Psoas muscle (tissue), 7 donors: ENCODE measurements at regions not wholly inside any gene's neighbourhood (a gene's known extent, or its start where the extent isn't known, plus 50 kb on each side); places are given as distances from the start of the nearest gene placed in this dataset.
"Not testable (repeated sequence)": the region's sequence is repeated elsewhere in the genome, so short reads cannot be mapped to it uniquely, and the experiment has no call there.

Experiments used
- ATAC-seq, 4 donors: fragments of 200-7000 bp; cut with Tn5 transposase; one replicate each; pipeline ENCODE4 v1.9.1; 2020; ENCODE audit warnings: moderate library complexity in 3 of 4, mild to moderate bottlenecking in 2 of 4
- DNase-seq, 2 donors: peaks; one replicate each; pipeline ENCODE4 v3.0.0-alpha.2; 2020
- H3K27ac ChIP-seq: fragments of 200-600 bp; one replicate; pipeline ENCODE4 v1.8.0; 2022
- H3K27me3 ChIP-seq, 3 donors: fragments of 200-600 bp in 1 of 3; one replicate each; pipeline versions ENCODE4 v1.6.1 to v1.8.0; 2013 to 2022; ENCODE audit warnings: low read length in 2 of 3, mild to moderate bottlenecking in 2 of 3, moderate library complexity in 1 of 3; ENCODE audit not compliant: insufficient read depth in 3 of 3
- H3K36me3 ChIP-seq, 2 donors: fragments of 200-600 bp in 1 of 2; one replicate each; pipeline versions ENCODE4 v1.6.1 to v1.8.0; 2013 to 2022; ENCODE audit warnings: low read depth in 1 of 2, mild to moderate bottlenecking in 1 of 2, moderate library complexity in 1 of 2; ENCODE audit not compliant: insufficient read depth in 1 of 2
- H3K4me1 ChIP-seq: fragments of 200-600 bp; one replicate; pipeline ENCODE4 v1.8.0; 2022
- H3K4me3 ChIP-seq: fragments of 200-600 bp; one replicate; pipeline ENCODE4 v1.8.0; 2022; ENCODE audit warnings: mild to moderate bottlenecking
- H3K9me3 ChIP-seq: fragments of 200-600 bp; one replicate; pipeline ENCODE4 v1.8.0; 2022
- WGBS, 3 donors: extraction: QIAGEN DNeasy Blood & Tissue Kit; methylation state at CpG; one replicate each; pipeline versions ENCODE4 v1.1.6 to v1.1.7; 2013; 5-methylcytosine and 5-hydroxymethylcytosine counted together
- intact Hi-C, 2 donors: fragments of 100-400 bp; cut with DNase I; formaldehyde crosslinking; loops; one replicate each; pipeline versions ENCODE4 v1.11.0 to v1.14.2; 2022
- donor health status: healthy with polysubstance abuse.
- donor health status: DM: no; HTN: no; CAD: no; lungs with moderate emphysema.
- donor health status: Bipolar disorder and iron deficiency.
- donor health status: healthy.
- donor health status: DM: yes; HTN: yes; CAD: no.
- donor health status: DM: no; HTN: no; CAD: no.
- donor health status: DM: yes; HTN: yes; CAD: no.

- 57 to 66% (median 64%) methylated on average over 13 of the region's 13 CpGs for WGBS, 3 donors
- H3K27me3 ChIP-seq, H3K27ac ChIP-seq, H3K4me1 ChIP-seq, intact Hi-C loops, H3K36me3 ChIP-seq, DNase-seq, H3K4me3 ChIP-seq: not testable (repeated sequence)
- H3K9me3 ChIP-seq = peaks cover 35% of the 10 kb centered on the region
- peak in 2 of 4 donors; percentile 9 to 32 for ATAC-seq
Observed at GRCh38 chr21:10385898-10386527, 135.4 kb upstream of the TPTE start.

GRCh38 chr21:10387692-10388450 lies 133.5 kb upstream of the TPTE start:
- WGBS, 3 donors = 40 to 49% (median 42%) methylated on average over 3 of the region's 3 CpGs
- H3K27ac ChIP-seq, H3K4me1 ChIP-seq, H3K27me3 ChIP-seq, H3K36me3 ChIP-seq, intact Hi-C loops, DNase-seq, H3K4me3 ChIP-seq, ATAC-seq: not testable (repeated sequence)
- peaks cover 32% of the 10 kb centered on the region for H3K9me3 ChIP-seq

GRCh38 chr21:10388625-10389024 lies 132.8 kb upstream of the TPTE start:
- H3K4me3 ChIP-seq, ATAC-seq, H3K4me1 ChIP-seq, H3K27ac ChIP-seq, H3K27me3 ChIP-seq, intact Hi-C loops, H3K36me3 ChIP-seq, DNase-seq: not testable (repeated sequence)
- WGBS, 3 donors = 61 to 63% (median 62%) methylated on average over 9 of the region's 9 CpGs
- peaks cover 28% of the 10 kb centered on the region for H3K9me3 ChIP-seq

- H3K27me3 ChIP-seq, H3K36me3 ChIP-seq, DNase-seq, H3K27ac ChIP-seq, H3K4me1 ChIP-seq, H3K4me3 ChIP-seq, intact Hi-C loops: not testable (repeated sequence)
- WGBS, 3 donors = no CpG with 5 or more reads among the region's 1 CpG
- peak in 1 of 4 donors; percentile 5 for ATAC-seq
- peaks cover 11% of the 10 kb centered on the region for H3K9me3 ChIP-seq
Observed at GRCh38 chr21:10392301-10392700, 129.1 kb upstream of the TPTE start.

DNA sequence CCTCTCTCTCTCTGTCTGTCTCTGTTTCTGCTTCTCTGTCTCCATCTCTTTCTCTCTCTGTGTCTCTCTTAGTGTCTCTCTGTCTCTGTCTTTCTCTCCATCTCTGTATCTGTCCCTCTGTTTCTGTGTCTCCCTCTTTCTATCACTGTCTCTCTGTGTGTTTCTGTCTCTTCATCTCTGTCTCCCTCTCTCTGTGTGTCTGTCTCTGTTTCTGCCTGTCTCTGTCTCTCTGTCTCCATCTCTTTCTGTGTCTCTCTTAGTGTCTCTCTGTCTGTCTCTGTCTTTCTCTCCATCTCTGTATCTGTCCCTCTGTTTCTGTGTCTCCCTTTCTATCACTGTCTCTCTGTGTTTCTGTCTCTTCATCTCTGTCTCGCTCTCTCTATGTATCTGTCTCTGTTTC lies 125.4 kb upstream of the TPTE start:
- H3K27me3 ChIP-seq, H3K4me1 ChIP-seq, DNase-seq, H3K9me3 ChIP-seq, H3K27ac ChIP-seq, ATAC-seq, H3K4me3 ChIP-seq, H3K36me3 ChIP-seq, intact Hi-C loops: not testable (repeated sequence)
- 44 to 59% (median 55%) methylated on average over 1 of the region's 1 CpG for WGBS, 3 donors

GRCh38 chr21:10397495-10397915 lies 123.9 kb upstream of the TPTE start:
- H3K4me3 ChIP-seq, H3K27ac ChIP-seq, DNase-seq, H3K4me1 ChIP-seq, H3K36me3 ChIP-seq, H3K27me3 ChIP-seq, H3K9me3 ChIP-seq, intact Hi-C loops: not testable (repeated sequence)
- WGBS, 3 donors = 71 to 75% (median 75%) methylated on average over 10 to 13 of the region's 13 CpGs
- peak in 1 of 4 donors; percentile 14 for ATAC-seq

- DNase-seq, H3K27ac ChIP-seq, H3K4me1 ChIP-seq, H3K9me3 ChIP-seq, H3K27me3 ChIP-seq, ATAC-seq, H3K36me3 ChIP-seq, intact Hi-C loops, H3K4me3 ChIP-seq: not testable (repeated sequence)
- WGBS, 3 donors = 74 to 82% (median 81%) methylated on average over 5 to 9 of the region's 10 CpGs
Observed at GRCh38 chr21:10398692-10399489, 122.5 kb upstream of the TPTE start.

DNA sequence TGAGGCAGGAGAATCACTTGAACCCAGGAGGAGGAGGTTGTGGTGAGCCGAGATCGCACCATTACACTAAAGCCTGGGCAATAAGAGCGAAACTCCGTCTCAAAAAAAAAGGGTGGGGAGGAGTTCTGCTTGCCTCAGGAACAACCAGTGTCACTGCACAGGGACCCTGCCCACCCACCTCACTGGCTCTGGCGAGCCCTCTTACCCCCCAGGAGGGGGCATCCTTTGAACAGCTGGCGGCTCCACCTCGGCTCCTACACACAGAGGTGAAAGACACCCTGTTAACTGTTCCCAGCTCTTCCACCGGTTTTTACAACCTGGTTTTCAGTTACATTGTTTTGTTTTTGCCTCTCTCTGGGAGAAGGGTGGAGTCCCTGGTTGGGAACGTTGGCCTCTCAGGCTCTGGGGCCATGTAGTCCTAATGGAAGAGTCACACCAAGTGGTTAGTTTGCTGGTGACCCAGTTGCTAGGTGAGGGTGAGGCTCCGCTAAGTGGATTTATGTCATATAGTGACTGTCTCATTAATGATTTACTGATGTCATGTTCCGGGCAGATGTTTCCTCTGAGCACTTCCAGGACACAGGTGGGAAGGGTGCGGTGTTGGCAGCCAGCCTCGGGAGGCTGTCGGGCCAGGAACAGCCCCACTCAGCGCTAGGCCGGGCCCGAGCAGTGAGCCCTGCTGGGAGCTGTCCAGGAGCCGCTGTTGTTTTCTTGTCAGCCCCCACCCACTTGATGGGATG lies 120.6 kb upstream of the TPTE start:
- H3K36me3 ChIP-seq, H3K4me3 ChIP-seq, H3K9me3 ChIP-seq, H3K27ac ChIP-seq, H3K4me1 ChIP-seq, intact Hi-C loops, H3K27me3 ChIP-seq, DNase-seq: not testable (repeated sequence)
- ATAC-seq = peak in 2 of 4 donors; percentile 6 to 23
- WGBS, 3 donors = 72 to 78% (median 75%) methylated on average over 18 of the region's 18 CpGs

DNA sequence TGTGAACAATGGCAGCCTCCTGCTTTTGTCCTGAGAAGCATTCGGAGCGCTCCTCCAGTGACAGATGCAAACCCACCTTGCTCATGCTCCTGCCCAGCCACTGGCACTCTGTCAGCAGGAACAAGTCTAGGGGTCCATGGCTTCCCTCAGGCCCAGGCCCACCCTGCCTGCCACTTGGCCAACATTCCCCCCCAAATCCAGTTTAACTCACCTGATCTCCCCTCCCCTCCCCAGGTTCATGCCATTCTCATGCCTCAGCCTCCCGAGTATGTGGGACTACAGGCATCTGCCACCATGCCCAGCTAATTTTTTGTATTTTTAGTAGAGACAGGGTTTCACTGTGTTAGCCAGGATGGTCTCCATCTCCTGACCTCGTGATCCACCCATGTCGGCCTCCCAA lies 118.9 kb upstream of the TPTE start:
- H3K4me3 ChIP-seq, intact Hi-C loops, H3K27ac ChIP-seq, H3K36me3 ChIP-seq, H3K4me1 ChIP-seq, H3K27me3 ChIP-seq, H3K9me3 ChIP-seq, DNase-seq: not testable (repeated sequence)
- peak in 3 of 4 donors; percentile 10 to 21 (median 11) for ATAC-seq
- WGBS, 3 donors = 73 to 75% (median 74%) methylated on average over 5 of the region's 5 CpGs

DNA sequence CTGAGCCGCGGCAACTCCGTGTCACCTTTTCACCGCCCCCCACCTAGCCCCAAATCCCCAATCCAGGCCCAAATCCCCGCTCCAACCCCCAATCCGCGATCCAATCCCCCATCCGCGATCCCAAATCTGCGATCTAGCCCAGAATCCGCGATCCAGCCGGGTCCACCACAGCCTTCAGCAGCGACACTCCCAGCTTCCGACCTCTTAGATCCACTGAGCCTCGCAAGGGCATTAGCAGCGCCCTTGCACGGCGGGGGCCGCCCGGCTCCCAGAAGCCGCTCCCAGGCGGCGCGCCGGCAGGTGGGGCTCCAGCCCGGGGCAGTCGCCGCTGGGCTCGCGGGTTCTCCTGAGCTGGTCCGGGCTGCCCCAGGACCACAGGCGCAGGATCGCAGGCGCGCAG lies 116.1 kb upstream of the TPTE start:
- intact Hi-C loops, DNase-seq, H3K27ac ChIP-seq, H3K36me3 ChIP-seq, H3K4me1 ChIP-seq, H3K9me3 ChIP-seq, ATAC-seq, H3K4me3 ChIP-seq, H3K27me3 ChIP-seq: not testable (repeated sequence)
- WGBS, 3 donors = 70 to 74% (median 71%) methylated on average over 36 of the region's 36 CpGs
